Panc1 (cell line): ENCODE measurements at regions not wholly inside any gene's neighbourhood (a gene's known extent, or its start where the extent isn't known, plus 50 kb on each side); places are given as distances from the start of the nearest gene placed in this dataset.
A peak's percentile ranks its signal among the peaks of the same experiment; 100 is the strongest.

Experiments used
- ATAC-seq: fragments of 200-7000 bp; cut with Tn5 transposase; 2 replicates; pipeline ENCODE4 v1.9.1; 2020; ENCODE audit warnings: mild to moderate bottlenecking, moderate library complexity
- BruUV-seq: library from RNA; stranded (reverse); fragments of 400-500 nt; replicated peaks from 2 replicates; lab custom pipeline; 2021; lab: Mats Ljungman, UMichigan
- CTCF ChIA-PET: fragments of 300-600 bp; sonication (Branson Sonifier 250); formaldehyde crosslinking; loops from one replicate; lab custom pipeline; 2022; ENCODE audit warnings: antibody characterized with exemption; lab: Charles Lee
- POLR2A ChIA-PET: fragments of 300-600 bp; sonication (Branson Sonifier 250); formaldehyde crosslinking; loops from one replicate; lab custom pipeline; 2022; ENCODE audit warnings: antibody characterized with exemption; lab: Charles Lee
- DNase-seq: peaks from one replicate; pipeline ENCODE4 v3.0.0-alpha.2; 2010; ENCODE audit warnings: low read depth, low spot score
- H3K27ac ChIP-seq: 2 replicates; pipeline ENCODE4 v1.5.1; 2011; ENCODE audit warnings: mild to moderate bottlenecking, low read length, inconsistent platforms
- H3K27me3 ChIP-seq: fragments of 200-500 bp; sonication (Bioruptor generic); 2 replicates; pipeline ENCODE4 v1.6.0; 2014; ENCODE audit warnings: low read length, inconsistent platforms; ENCODE audit not compliant: control insufficient read depth, insufficient read depth
- H3K36me3 ChIP-seq: fragments of 200-500 bp; sonication (Bioruptor generic); 2 replicates; pipeline ENCODE4 v1.5.1; 2014; ENCODE audit warnings: inconsistent platforms, mild to moderate bottlenecking, low read length, moderate library complexity; ENCODE audit not compliant: control insufficient read depth, insufficient read depth
- H3K4me1 ChIP-seq: 2 replicates; pipeline ENCODE4 v1.5.1; 2011; ENCODE audit warnings: inconsistent platforms, mild to moderate bottlenecking, low read length, moderate library complexity; ENCODE audit not compliant: control insufficient read depth, insufficient read depth
- H3K4me3 ChIP-seq, 2 experiments: 2 replicates each; pipeline ENCODE4 v1.5.1; 2011 to 2012; ENCODE audit warnings: low read depth in 2 of 2, low read length in 2 of 2, mild to moderate bottlenecking in 2 of 2, inconsistent platforms in 1 of 2, moderate library complexity in 1 of 2
- H3K9me3 ChIP-seq: fragments of 200-500 bp; sonication (Bioruptor generic); 2 replicates; pipeline ENCODE4 v1.5.1; 2014; ENCODE audit warnings: low read depth, mild to moderate bottlenecking, inconsistent platforms, low read length, moderate library complexity; ENCODE audit not compliant: control insufficient read depth, insufficient read depth
- POLR2AphosphoS5 ChIP-seq: IDR thresholded peaks from 2 replicates; pipeline ENCODE4 v1.6.1; 2012; ENCODE audit warnings: mild to moderate bottlenecking, low read depth, low read length, moderate library complexity
- REST ChIP-seq, 2 experiments: IDR thresholded peaks; 2 replicates each; pipeline ENCODE4 v1.6.1; 2011 to 2012; ENCODE audit warnings: low read depth in 2 of 2, control low read depth in 1 of 2, low read length in 1 of 2, mild to moderate bottlenecking in 1 of 2, moderate library complexity in 1 of 2; ENCODE audit not compliant: insufficient read depth in 1 of 2
- SIN3A ChIP-seq: IDR thresholded peaks from 2 replicates; pipeline ENCODE4 v1.6.1; 2012; ENCODE audit warnings: low read depth, mild to moderate bottlenecking, low read length, moderate library complexity, borderline replicate concordance; ENCODE audit not compliant: insufficient read depth
- TCF7L2 ChIP-seq: IDR thresholded peaks from 2 replicates; pipeline ENCODE4 v1.6.1; 2011; ENCODE audit warnings: mild to moderate bottlenecking, low read depth, low read length, inconsistent platforms
- in situ Hi-C: cut with HindIII; loops from 2 replicates; pipeline ENCODE4 v1.10.0; 2016; ENCODE audit warnings: low sequenced_read_pairs, low pct_unique_long_range_greater_than_20kb
- intact Hi-C: fragments of 100-400 bp; cut with micrococcal nuclease; formaldehyde crosslinking; loops from one replicate; pipeline ENCODE4 v1.10.0; 2022; ENCODE audit not compliant: unreplicated experiment
- TF ChIP-seq, protein P1 (sequence below): fragments of 450-650 bp; IDR thresholded peaks from 2 replicates; pipeline ENCODE4 v1.5.1; 2017; ENCODE audit warnings: mild to moderate bottlenecking

DNA sequence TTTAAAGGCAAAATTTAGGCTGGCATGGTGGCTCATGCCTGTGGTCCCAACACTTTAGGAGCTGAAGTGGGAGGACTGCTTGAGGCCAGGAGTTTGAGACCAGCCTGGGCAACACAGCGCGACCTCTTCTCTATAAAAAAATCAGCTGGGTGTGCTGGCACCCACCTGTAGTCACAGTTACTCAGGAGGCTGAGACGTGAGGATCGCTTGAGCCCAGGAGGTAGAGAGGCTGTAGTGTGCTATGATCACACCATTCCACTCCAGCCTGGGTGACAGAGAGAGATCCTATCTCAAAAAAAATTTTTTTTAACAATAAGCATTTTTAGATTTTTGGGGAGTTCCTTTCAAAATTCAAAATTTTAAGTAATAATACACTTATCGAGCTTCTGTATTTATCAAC, 63.3 kb downstream of the SPATA31C2 start:
- DNase-seq = no peak
- in situ Hi-C loops = no loop called here
- Histone ChIP-seq H3K9me3 (no peaks in the 10 kb centered on the region), H3K36me3 (no peaks in the 10 kb centered on the region), H3K27ac (peak overlapping the region; percentile 92), H3K4me1 (peaks cover 21% of the 10 kb centered on the region), H3K27me3 (no peaks in the 10 kb centered on the region), H3K4me3 (no peak overlapping the region)
- TSS peak; percentile 43 for BruUV-seq
- no peak for ATAC-seq
- TF ChIP-seq POLR2AphosphoS5 = no peak
- TF ChIP-seq, protein P1, sequence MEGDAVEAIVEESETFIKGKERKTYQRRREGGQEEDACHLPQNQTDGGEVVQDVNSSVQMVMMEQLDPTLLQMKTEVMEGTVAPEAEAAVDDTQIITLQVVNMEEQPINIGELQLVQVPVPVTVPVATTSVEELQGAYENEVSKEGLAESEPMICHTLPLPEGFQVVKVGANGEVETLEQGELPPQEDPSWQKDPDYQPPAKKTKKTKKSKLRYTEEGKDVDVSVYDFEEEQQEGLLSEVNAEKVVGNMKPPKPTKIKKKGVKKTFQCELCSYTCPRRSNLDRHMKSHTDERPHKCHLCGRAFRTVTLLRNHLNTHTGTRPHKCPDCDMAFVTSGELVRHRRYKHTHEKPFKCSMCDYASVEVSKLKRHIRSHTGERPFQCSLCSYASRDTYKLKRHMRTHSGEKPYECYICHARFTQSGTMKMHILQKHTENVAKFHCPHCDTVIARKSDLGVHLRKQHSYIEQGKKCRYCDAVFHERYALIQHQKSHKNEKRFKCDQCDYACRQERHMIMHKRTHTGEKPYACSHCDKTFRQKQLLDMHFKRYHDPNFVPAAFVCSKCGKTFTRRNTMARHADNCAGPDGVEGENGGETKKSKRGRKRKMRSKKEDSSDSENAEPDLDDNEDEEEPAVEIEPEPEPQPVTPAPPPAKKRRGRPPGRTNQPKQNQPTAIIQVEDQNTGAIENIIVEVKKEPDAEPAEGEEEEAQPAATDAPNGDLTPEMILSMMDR = no peak
- intact Hi-C loops = loop anchor here (10.0 kb wide), 1 partner anchor 310 kb away; the partner anchor contains the start of gene SPIN1
- CTCF ChIA-PET = no interaction called here
- POLR2A ChIA-PET = no interaction called here

DNA sequence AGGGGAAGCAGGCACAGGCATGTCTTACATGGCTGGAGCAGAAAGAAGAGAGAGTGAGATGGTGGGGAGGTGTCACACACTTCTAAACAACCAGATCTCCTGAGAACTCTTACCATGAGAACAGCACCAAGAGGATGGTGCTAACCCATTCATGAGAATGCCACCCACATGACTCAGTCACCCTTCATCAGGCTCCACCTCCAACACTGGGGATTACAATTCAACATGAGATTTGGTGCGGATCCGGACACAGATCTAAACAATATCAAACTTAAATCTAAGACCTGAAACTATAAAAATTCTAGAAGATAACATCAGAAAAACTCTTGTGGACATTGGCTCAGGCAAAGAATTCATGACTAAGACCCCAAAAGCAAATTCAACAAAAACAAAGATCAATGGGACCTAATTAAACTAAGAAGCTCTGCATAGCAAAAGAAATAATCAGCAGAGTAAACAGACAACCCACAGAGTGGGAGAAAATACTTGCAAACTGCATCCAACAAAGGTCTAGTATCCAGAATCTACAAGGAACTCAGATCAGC, 65.4 kb downstream of the SPATA31C2 start:
- H3K4me3 ChIP-seq = no peak overlapping the region
- no peaks in the 10 kb centered on the region for H3K9me3 ChIP-seq
- DNase-seq (no peak), ATAC-seq (peak; percentile 42)
- H3K36me3 ChIP-seq = no peaks in the 10 kb centered on the region
- no peak for TF ChIP-seq SIN3A
- no peak for TF ChIP-seq REST (IDR thresholded peaks at IDR 0.05; ENCODE audit: insufficient read depth in 1 of 2, low read depth in 2 of 2, low read length in 1 of 2)
- no peak for TF ChIP-seq POLR2AphosphoS5
- TF ChIP-seq, protein P1 = no peak
- 0 out of 2 replicates have a peak, but pooled peaks have one; percentile 39 for TF ChIP-seq TCF7L2
- intact Hi-C loops (loop anchor here (10.0 kb wide), 1 partner anchor 312 kb away; the partner anchor contains the start of gene SPIN1), in situ Hi-C loops (no loop called here)
- H3K27ac ChIP-seq = peak overlapping the region; percentile 74; the same call in 1 of the 2 replicates
- peaks cover 19% of the 10 kb centered on the region for H3K4me1 ChIP-seq
- ChIA-PET POLR2A (no interaction called here), CTCF (no interaction called here)
- no TSS peak for BruUV-seq
- H3K27me3 ChIP-seq = no peaks in the 10 kb centered on the region
